Pancreas (tissue), 10 donors: ENCODE measurements at regions not wholly inside any gene's neighbourhood (a gene's known extent, or its start where the extent isn't known, plus 50 kb on each side); places are given as distances from the start of the nearest gene placed in this dataset.
A peak's percentile ranks its signal among the peaks of the same experiment; 100 is the strongest.

Experiments used
- ATAC-seq, 4 donors: fragments of 200-7000 bp; cut with Tn5 transposase; one replicate each; pipeline versions ENCODE4 v1.8.0 to v1.9.1; 2020; ENCODE audit warnings: mild to moderate bottlenecking in 4 of 4, moderate library complexity in 4 of 4
- DNase-seq, 6 donors: peaks; one replicate each; pipeline ENCODE4 v3.0.0-alpha.2; 2020
- FAIRE-seq: peaks from 2 replicates; lab custom pipeline; 2012; peaks lifted over from hg19 to GRCh38; lab: Jason Lieb, UNC
- H3K27ac ChIP-seq, 4 donors: fragments of 200-600 bp; sonication (generic); 1 replicate in 3 of 4; 2 replicates in 1 of 4; pipeline versions ENCODE4 v1.5.0 to v1.8.0; 2020
- H3K27me3 ChIP-seq, 4 donors: fragments of 200-600 bp; one replicate each; pipeline ENCODE4 v1.8.0; 2021
- H3K36me3 ChIP-seq, 3 donors: fragments of 200-600 bp; sonication (generic) in 1 of 3; one replicate each; pipeline versions ENCODE4 v1.5.0 to v1.8.0; 2020 to 2021
- H3K4me1 ChIP-seq, 3 donors: fragments of 200-600 bp; one replicate each; pipeline ENCODE4 v1.8.0; 2021
- H3K4me3 ChIP-seq, 4 donors: fragments of 200-600 bp; sonication (generic) in 2 of 4; one replicate each; pipeline versions ENCODE4 v1.5.0 to v1.8.0; 2020 to 2021
- H3K9me3 ChIP-seq, 4 donors: fragments of 200-600 bp; one replicate each; pipeline ENCODE4 v1.8.0; 2021
- CTCF ChIP-seq, 4 donors: fragments of 200-600 bp; sonication (generic) in 3 of 4; IDR thresholded peaks; one replicate each; pipeline versions ENCODE4 v1.5.0 to v1.8.0; 2021; ENCODE audit warnings: antibody characterized with exemption in 4 of 4
- WGBS, 2 donors: extraction: QIAGEN DNeasy Blood & Tissue Kit; methylation state at CpG; one replicate each; pipeline ENCODE4 v1.1.7; 2013; 5-methylcytosine and 5-hydroxymethylcytosine counted together
- intact Hi-C, 3 donors: fragments of 100-400 bp; cut with DNase I; formaldehyde crosslinking; loops; one replicate each; pipeline versions ENCODE4 v1.11.1 to v1.14.2; 2022
- donor health status: healthy with polysubstance abuse.
- donor health status: DM: no; HTN: no; CAD: no; lungs with moderate emphysema.
- donor health status: DM: no; HTN: no; CAD: no.
- donor health status: control.
- donor health status: control.
- donor health status: Bipolar disorder and iron deficiency.
- donor health status: DM: yes; HTN: yes; CAD: no.
- donor health status: DM: no; HTN: no; CAD: no.
- donor health status: DM: no; HTN: no; CAD: no.
- donor health status: DM: yes; HTN: yes; CAD: no.

- H3K4me1 ChIP-seq = no peaks in the 10 kb centered on the region
- intact Hi-C loops = no loop called here
- FAIRE-seq (no peak), DNase-seq (no peak), ATAC-seq (no peak)
- 50 to 60% methylated on average over 2 of the region's 2 CpGs for WGBS, 2 donors
- no peak for TF ChIP-seq CTCF (IDR thresholded peaks at IDR 0.05)
- no peak overlapping the region for H3K4me3 ChIP-seq
- peaks cover 0 to 4% (median 0%) of the 10 kb centered on the region in 4 donors for H3K27me3 ChIP-seq
- H3K27ac ChIP-seq = no peak overlapping the region
- H3K9me3 ChIP-seq = no peaks in the 10 kb centered on the region
- no peaks in the 10 kb centered on the region for H3K36me3 ChIP-seq
Measured at GRCh38 chr7:95694334-95694733, 78.0 kb upstream of the DYNC1I1 start.

- FAIRE-seq = no peak
- Histone ChIP-seq H3K36me3 (no peaks in the 10 kb centered on the region), H3K27me3 (peaks cover 0 to 4% (median 0%) of the 10 kb centered on the region in 4 donors), H3K4me3 (no peak overlapping the region), H3K9me3 (no peaks in the 10 kb centered on the region), H3K4me1 (no peaks in the 10 kb centered on the region), H3K27ac (no peak overlapping the region)
- DNase-seq = no peak
- intact Hi-C loops = no loop called here
- no peak for ATAC-seq
- no peak for TF ChIP-seq CTCF (IDR thresholded peaks at IDR 0.05)
- WGBS, 2 donors = 51 to 66% methylated on average over 5 of the region's 5 CpGs
Measured at GRCh38 chr7:95693551-95694333, 78.6 kb upstream of the DYNC1I1 start.

GRCh38 chr7:95691464-95691863 is 80.9 kb upstream of the DYNC1I1 start:
- FAIRE-seq = no peak
- H3K4me3 ChIP-seq = no peak overlapping the region
- H3K4me1 ChIP-seq = no peaks in the 10 kb centered on the region
- H3K36me3 ChIP-seq = no peaks in the 10 kb centered on the region
- intact Hi-C loops = no loop called here
- H3K9me3 ChIP-seq = no peaks in the 10 kb centered on the region
- no peak overlapping the region for H3K27ac ChIP-seq
- ATAC-seq = peak in 1 of 4 donors; percentile 47
- no peak for DNase-seq
- WGBS, 2 donors = 66 to 76% methylated on average over 4 of the region's 4 CpGs
- H3K27me3 ChIP-seq = peaks cover 0 to 4% (median 0%) of the 10 kb centered on the region in 4 donors
- TF ChIP-seq CTCF (IDR thresholded peaks at IDR 0.05) = no peak

GRCh38 chr7:95690367-95690947 is 81.9 kb upstream of the DYNC1I1 start:
- peaks cover 0 to 3% (median 0%) of the 10 kb centered on the region in 4 donors for H3K27me3 ChIP-seq
- WGBS, 2 donors = 3 to 5% methylated on average over 3 of the region's 3 CpGs
- H3K9me3 ChIP-seq = no peaks in the 10 kb centered on the region
- H3K4me1 ChIP-seq = no peaks in the 10 kb centered on the region
- ATAC-seq = peak; percentile 67 to 87 (median 82)
- no peak overlapping the region for H3K4me3 ChIP-seq
- intact Hi-C loops = no loop called here
- H3K27ac ChIP-seq = no peak overlapping the region
- H3K36me3 ChIP-seq = no peaks in the 10 kb centered on the region
- DNase-seq = peak in 1 of 6 donors; percentile 26
- TF ChIP-seq CTCF (IDR thresholded peaks at IDR 0.05) = peak; percentile 19 to 46 (median 44)
- FAIRE-seq = peak; percentile 87
